GM19455 (cell line): ENCODE measurements at regions not wholly inside any gene's neighbourhood (a gene's known extent, or its start where the extent isn't known, plus 50 kb on each side); places are given as distances from the start of the nearest gene placed in this dataset.
"Not testable (repeated sequence)": the region's sequence is repeated elsewhere in the genome, so short reads cannot be mapped to it uniquely, and the experiment has no call there.

Experiments used
- ATAC-seq: cut with Tn5 transposase; IDR thresholded peaks from one replicate; pipeline ENCODE4 v1.9.1; 2021; ENCODE audit not compliant: unreplicated experiment

GRCh38 chr15:77897896-77898406, 179.6 kb downstream of the TBC1D2B start:
- ATAC-seq = no peak

GRCh38 chr15:77897113-77897895, 180.2 kb downstream of the TBC1D2B start:
- not testable (repeated sequence) for ATAC-seq

DNA sequence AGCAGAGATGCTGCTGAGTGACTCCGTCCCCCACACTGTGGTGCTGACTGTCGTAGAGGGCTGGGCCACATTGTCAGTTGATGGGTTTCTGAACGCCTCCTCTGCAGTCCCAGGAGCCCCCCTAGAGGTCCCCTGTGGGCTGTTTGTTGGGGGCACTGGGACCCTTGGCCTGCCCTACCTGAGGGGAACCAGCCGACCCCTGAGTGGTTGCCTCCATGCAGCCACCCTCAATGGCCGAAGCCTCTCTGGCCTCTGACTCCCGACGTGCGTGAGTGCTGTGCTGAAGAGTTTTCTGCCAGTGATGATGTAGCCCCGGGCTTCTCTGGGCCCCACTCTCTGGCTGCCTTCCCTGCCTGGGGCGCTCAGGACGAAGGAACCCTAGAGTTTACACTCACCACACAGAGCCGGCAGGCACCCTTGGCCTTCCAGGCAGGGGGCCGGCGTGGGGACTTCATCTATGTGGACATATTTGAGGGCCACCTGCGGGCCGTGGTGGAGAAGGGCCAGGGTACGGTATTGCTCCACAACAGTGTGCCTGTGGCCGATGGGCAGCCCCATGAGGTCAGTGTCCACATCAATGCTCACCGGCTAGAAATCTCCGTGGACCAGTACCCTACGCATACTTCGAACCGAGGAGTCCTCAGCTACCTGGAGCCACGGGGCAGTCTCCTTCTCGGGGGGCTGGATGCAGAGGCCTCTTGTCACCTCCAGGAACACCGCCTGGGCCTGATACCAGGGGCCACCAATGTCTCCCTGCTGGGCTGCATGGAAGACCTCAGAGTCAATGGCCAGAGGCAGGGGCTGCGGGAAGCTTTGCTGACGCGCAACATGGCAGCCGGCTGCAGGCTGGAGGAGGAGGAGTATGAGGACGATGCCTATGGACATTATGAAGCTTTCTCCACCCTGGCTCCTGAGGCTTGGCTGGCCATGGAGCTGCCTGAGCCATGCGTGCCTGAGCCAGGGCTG, 181.1 kb downstream of the TBC1D2B start:
- ATAC-seq = not testable (repeated sequence)

GRCh38 chr15:77895742-77896141, 181.8 kb downstream of the TBC1D2B start:
- no peak for ATAC-seq

DNA sequence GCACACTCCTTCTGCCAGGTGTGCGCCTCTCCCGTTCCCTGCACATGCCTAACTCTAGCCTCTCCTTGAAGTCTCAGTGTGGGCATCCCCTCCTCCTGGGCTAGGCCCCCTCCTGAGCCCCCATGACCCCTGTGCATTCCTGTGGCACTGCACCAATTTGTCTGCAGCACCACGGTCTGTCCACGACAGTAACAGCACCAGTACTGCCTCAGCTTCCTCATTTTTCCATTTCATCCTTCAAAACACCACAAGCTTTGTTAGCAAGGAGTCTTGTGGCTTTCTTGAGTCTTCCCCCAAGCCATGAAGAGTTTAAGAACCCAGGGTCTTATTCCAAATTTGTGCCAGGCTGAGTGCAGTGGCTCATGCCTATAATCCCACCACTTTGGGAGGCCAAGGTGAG, 182.4 kb downstream of the TBC1D2B start:
- not testable (repeated sequence) for ATAC-seq

- not testable (repeated sequence) for ATAC-seq
Measured at GRCh38 chr15:77893671-77894640, 183.6 kb downstream of the TBC1D2B start.

GRCh38 chr15:77893246-77893645, 184.3 kb downstream of the TBC1D2B start:
- ATAC-seq = not testable (repeated sequence)

DNA sequence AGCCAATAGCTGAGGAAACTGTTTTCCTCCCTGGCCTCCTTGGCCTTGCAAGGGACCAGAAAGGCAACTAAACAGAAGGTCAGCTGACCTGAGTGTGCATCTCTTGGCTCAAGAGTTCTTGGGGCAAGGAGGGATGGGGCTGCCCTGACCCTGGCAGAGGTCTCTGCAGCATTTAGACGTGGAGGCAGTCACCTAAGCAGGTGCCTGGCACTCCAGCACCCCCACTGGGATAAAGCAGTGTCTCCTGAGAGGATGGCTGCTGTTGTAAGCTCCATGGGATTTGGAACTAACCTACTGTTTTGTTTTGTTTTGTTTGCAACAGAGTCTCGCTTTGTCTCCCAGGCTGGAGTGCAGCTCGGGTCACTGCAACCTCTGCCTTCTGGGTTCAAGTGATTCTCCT, 185.2 kb downstream of the TBC1D2B start:
- no peak for ATAC-seq

DNA sequence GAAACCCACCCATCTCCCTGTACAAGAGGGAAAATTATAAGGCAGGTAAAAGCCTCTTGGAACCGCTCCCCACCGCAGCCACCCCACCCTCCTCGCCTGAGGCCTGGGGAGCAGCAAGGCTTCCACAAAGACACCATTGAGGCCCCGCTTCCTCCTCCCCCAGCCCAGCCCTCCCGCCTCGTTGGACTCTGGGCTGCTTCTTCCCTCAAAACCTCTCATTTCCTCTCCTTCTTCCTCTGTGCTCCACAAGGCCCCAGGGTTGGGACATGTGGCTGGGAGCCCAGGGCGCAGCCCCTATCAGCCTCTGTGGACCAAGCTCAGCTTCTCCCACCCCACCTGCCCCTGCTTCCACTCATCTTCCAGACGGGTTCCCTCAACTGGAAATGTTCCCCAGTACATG, 185.6 kb downstream of the TBC1D2B start:
- not testable (repeated sequence) for ATAC-seq

DNA sequence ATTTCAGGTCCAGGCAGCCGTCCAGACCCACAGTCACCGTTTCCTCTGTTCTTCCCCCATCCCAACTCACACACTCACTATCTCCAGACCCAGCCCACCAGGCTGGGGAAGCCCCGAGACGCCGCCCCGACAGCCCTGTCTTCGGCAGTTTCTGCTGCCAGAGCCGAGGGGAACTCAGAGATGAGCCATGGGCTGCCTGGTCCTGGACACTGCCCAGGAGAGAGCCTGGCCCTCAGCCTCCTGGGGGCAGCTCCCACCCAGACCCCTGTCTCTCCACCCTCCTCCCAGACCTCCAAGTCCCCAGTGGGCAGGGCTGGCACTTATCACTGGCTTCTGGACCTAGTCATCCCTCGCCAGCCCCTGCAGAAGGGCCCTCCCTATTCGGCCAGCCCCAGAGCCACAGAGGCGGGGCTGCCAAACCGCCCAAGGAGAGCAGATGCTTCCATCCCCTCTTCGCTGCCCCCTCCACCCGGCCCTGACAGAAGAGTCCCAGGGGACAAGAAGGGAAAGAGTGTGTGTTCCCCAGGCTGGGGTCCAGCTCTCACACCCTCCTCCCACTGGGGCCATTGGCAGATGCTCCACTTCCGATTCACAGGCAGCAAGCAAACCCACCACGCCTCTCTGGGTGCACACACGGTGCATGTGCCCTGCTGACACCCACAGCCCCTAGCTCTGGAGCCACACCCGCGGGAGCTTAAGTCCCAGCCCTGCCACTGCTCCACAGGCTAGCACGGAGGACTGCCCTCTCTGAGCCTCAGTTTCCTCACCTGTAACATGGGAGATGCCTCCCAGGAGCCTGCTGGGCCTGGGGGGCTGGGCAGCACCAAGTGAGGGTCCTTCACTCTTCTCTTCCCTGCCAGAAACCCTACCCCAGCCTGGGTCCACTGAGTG, 186.4 kb downstream of the TBC1D2B start:
- ATAC-seq = not testable (repeated sequence)

- not testable (repeated sequence) for ATAC-seq
Measured at GRCh38 chr15:77889828-77890725, 187.4 kb downstream of the TBC1D2B start.

DNA sequence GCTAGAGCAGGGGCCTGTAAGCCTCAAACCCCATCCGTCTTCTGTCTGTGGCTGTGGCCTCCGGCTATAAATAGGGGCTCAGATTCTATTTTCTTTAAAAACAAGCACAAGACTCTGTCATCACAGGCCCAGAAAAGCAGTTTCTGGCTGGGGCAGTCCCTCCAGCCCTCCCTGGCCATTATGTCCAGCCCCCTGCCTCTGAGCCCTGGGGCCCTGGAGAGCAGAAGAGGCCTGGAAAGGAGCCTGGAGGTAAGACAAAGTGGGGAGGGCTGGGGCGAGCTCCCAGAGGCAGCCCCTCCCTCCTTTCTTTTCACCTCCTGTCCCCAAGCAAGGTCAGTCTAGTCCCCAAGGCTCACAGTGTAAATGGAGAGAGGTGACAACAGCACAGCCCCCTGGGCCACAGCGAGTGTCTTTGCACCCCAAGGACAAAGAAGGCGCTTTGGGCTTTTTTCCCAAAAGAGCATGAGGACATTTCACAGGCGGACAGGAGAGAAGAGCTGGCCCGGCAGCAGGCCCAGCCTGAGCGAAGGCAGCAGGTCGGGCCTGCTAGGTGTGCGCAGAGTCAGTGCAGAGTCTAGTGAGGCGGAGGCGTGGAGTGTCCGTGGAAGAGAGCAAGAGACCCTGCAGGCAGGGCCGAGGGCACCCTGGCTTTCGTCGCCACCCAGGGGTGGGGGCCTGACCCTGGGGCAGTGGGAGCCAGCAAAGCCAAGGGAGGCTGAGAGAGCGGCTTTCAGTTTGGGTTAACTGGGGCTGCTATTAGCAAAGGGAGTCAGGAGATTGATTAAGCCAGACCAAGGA, 188.3 kb downstream of the TBC1D2B start:
- no peak for ATAC-seq

DNA sequence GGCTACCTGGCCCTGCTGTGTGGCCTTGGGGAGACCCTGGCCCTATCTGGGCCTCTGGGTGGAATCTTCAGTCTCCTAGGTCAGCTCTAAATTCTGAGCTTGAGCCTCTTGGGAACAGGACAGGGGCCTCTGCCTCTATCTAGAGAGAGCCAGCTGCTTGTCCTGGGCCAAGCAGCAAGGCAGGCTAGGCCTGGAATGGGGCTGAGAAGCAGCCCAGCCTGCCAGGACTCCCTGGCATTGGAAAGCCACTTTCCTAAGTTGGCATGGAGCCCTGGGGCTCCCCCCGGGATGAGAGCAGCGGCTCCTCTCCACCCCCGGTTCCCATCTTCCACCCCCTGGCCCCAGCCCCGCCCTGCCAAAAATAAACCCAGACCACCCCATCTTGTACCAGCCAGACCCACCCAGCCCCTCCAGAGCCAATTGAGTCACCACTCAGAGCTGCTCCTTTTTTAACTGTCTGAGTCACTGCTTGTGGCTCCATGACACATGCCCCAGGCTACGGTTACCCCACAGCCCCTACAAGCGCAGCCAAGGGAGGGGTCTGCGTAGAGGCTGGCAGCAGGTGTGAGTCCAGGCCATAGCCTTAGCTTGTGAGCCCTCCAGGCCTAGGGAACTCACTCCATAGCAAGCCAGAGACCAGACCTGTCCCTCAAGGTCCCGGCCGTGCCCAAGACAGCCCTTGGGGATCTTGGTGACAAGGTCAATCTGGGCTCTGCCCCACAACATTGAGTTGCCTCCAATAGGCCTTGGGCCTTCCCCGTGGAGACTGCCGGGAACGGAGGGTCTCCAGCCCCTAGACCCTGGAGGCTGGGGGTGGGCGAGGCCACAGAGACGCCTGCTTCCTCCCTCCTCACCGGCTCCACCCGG, 189.7 kb downstream of the TBC1D2B start:
- not testable (repeated sequence) for ATAC-seq

- ATAC-seq = no peak
Measured at GRCh38 chr15:77886805-77887448, 190.6 kb downstream of the TBC1D2B start.

DNA sequence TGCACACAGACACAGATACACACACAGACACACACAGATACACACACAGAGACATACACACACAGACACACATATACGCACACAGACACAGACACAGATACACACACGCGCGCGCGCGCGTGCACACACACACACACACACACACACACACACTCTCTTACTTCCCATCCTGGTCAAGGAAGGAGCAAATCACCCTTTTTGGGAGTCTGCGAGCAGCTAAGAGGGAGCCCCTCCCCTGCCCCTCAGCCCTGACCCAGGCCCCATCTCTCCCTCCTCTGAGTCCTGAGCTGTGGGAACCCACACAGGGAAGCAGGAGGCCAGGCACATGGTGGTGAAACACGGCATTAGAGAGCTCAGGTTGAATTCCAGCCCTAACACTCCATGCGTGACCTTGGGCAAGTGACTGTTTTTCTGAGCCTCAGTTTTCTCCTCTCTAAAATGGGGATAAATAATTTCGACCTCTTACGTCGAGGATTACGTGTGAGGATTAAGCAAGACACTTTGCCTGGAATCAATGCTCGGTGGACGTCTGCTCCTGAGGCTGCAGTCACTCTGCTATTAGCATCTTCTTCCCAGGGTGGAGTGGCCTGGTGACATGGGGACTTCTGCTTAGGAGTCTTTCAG, 191.5 kb downstream of the TBC1D2B start:
- ATAC-seq = not testable (repeated sequence)

- ATAC-seq = not testable (repeated sequence)
Measured at GRCh38 chr15:77883012-77883411, 194.5 kb downstream of the TBC1D2B start.
